ENCODE measurements at regions not wholly inside any gene's neighbourhood (a gene's known extent, or its start where the extent isn't known, plus 50 kb on each side); places are given as distances from the start of the nearest gene placed in this dataset.

- DNase-seq (ENCODE audit: low read depth, low spot score), result no peak
- ATAC-seq, result no peak
- Histone ChIP-seq H3K4me2 (ENCODE audit: control insufficient read depth, insufficient read depth) (no peak overlapping the region), H3K4me1 (ENCODE audit: control insufficient read depth, insufficient read depth, low read length) (no peaks in the 10 kb centered on the region), H3K27me3 (replicated peaks in 1 of 2; ENCODE audit: control insufficient read depth in 2 of 2, insufficient read depth in 2 of 2, low read length in 1 of 2) (no peaks in the 10 kb centered on the region), H4K20me1 (ENCODE audit: control insufficient read depth, insufficient read depth) (no peaks in the 10 kb centered on the region), H3K27ac (ENCODE audit: control insufficient read depth, insufficient read depth) (no peak overlapping the region), H3K9me3 (replicated peaks; ENCODE audit: control insufficient read depth, insufficient read depth, low read length) (no peaks in the 10 kb centered on the region), H3K36me3 (ENCODE audit: control insufficient read depth in 2 of 2, insufficient read depth in 2 of 2, low read length in 1 of 2) (no peaks in the 10 kb centered on the region), H2AFZ (ENCODE audit: control insufficient read depth, low read depth, low read length) (no peak overlapping the region), H3K9ac (ENCODE audit: control insufficient read depth, insufficient read depth, low read length) (no peak overlapping the region), H3K79me2 (ENCODE audit: control insufficient read depth, insufficient read depth, low read length) (no peaks in the 10 kb centered on the region), H3K4me3 (no peak overlapping the region)
- intact Hi-C loops (cut with micrococcal nuclease; ENCODE audit: unreplicated experiment), result no loop called here
- FAIRE-seq, result no peak
- in situ Hi-C loops (cut with MboI), result no loop called here
- ChIA-PET SMC1A (ENCODE audit: uncharacterized antibody, unreplicated experiment) (interaction anchor here (1.1 kb wide), 1 partner anchor 13 kb away, joined by 3 read pairs; no protein-coding TSS in a partner anchor), CTCF (interaction anchor here (1.1 kb wide), 1 partner anchor 16 kb away, joined by 4 read pairs; no protein-coding TSS in a partner anchor), RAD21 (ENCODE audit: unreplicated experiment) (no interaction called here), POLR2A (no interaction called here)
- BruUV-seq (replicated peaks), result no TSS peak
- 45% methylated on average over 4 of the region's 4 CpGs for WGBS (ENCODE audit: insufficient coverage, insufficient replicate concordance, low lambda C conversion rate, missing lambda C conversion rate)
- TF ChIP-seq IKZF2 (IDR thresholded peaks at IDR 0.05), result no peak
- no peak for TF ChIP-seq PAX8 (IDR thresholded peaks at IDR 0.05)
- TF ChIP-seq SMC3 (IDR thresholded peaks at IDR 0.05; ENCODE audit: borderline replicate concordance, low read length), result no peak
- TF ChIP-seq NFYB (IDR thresholded peaks at IDR 0.05; ENCODE audit: insufficient read depth, low read depth, low read length), result no peak
- TF ChIP-seq, protein P1, sequence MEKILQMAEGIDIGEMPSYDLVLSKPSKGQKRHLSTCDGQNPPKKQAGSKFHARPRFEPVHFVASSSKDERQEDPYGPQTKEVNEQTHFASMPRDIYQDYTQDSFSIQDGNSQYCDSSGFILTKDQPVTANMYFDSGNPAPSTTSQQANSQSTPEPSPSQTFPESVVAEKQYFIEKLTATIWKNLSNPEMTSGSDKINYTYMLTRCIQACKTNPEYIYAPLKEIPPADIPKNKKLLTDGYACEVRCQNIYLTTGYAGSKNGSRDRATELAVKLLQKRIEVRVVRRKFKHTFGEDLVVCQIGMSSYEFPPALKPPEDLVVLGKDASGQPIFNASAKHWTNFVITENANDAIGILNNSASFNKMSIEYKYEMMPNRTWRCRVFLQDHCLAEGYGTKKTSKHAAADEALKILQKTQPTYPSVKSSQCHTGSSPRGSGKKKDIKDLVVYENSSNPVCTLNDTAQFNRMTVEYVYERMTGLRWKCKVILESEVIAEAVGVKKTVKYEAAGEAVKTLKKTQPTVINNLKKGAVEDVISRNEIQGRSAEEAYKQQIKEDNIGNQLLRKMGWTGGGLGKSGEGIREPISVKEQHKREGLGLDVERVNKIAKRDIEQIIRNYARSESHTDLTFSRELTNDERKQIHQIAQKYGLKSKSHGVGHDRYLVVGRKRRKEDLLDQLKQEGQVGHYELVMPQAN (conservative IDR thresholded peaks at IDR 0.05), result no peak
- TF ChIP-seq, protein P2, sequence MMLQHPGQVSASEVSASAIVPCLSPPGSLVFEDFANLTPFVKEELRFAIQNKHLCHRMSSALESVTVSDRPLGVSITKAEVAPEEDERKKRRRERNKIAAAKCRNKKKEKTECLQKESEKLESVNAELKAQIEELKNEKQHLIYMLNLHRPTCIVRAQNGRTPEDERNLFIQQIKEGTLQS (IDR thresholded peaks at IDR 0.05; ENCODE audit: borderline replicate concordance, extremely low read depth, low read depth, low read length), result no peak
- TF ChIP-seq LARP7 (IDR thresholded peaks at IDR 0.05), result no peak
- no peak for TF ChIP-seq EP300 (IDR thresholded peaks at IDR 0.05; ENCODE audit: borderline replicate concordance in 1 of 2, control insufficient read depth in 1 of 2, low read depth in 2 of 2, low read length in 2 of 2)
- TF ChIP-seq ESRRA (IDR thresholded peaks at IDR 0.05; ENCODE audit: low read length), result no peak
- no peak for TF ChIP-seq STAT3 (IDR thresholded peaks at IDR 0.05; ENCODE audit: low read depth, low read length)
- no peak for TF ChIP-seq NFYA (IDR thresholded peaks at IDR 0.05; ENCODE audit: borderline replicate concordance, low read depth, low read length)
- no peak for TF ChIP-seq POU2F2 (IDR thresholded peaks at IDR 0.05; ENCODE audit: borderline replicate concordance, low read depth, low read length)
These were observed 728.1 kb upstream of the PIK3C3 start for GRCh38 chr18:41226911-41227310.

All from GM12878 (cell line).